ENCODE measurements at regions not wholly inside any gene's neighbourhood (a gene's known extent, or its start where the extent isn't known, plus 50 kb on each side); places are given as distances from the start of the nearest gene placed in this dataset.

DNA sequence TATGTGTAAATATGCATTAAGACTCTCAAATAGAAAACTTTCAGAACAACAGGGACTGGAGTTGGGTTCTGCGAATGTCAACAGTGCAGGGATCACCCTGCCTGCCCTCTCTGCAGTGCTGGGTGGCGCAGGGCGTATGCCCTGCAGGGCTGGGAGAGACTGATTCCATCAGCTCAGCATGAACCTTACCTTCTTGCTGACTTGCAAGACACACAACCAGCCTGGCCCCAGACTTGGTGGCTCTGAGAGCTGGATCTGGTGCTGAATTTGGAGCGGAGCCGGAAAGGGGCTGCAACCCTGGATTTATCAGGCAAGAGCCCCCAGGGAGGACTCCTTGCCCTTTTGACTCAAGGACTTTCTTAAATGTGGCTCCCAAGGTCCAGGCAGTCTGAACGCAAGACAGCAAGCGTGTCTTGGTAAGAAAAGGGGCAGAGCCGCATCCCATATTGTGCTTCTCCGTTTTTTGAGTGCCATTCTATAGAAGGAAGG lies 376.0 kb upstream of the IRX2 start:
- WGBS, 2 donors: 87 to 95% methylated on average over 8 to 9 of the region's 9 CpGs
- Histone ChIP-seq H3K27me3 (no peaks in the 10 kb centered on the region), H3K4me3 (no peak overlapping the region), H3K36me3 (no peaks in the 10 kb centered on the region), H3K4me1 (no peaks in the 10 kb centered on the region), H3K27ac (no peak overlapping the region), H3K9me3 (no peaks in the 10 kb centered on the region)
- TF ChIP-seq POLR2A (IDR thresholded peaks at IDR 0.05) (no peak), EP300 (IDR thresholded peaks at IDR 0.05) (no peak)
- TF ChIP-seq, protein P1, sequence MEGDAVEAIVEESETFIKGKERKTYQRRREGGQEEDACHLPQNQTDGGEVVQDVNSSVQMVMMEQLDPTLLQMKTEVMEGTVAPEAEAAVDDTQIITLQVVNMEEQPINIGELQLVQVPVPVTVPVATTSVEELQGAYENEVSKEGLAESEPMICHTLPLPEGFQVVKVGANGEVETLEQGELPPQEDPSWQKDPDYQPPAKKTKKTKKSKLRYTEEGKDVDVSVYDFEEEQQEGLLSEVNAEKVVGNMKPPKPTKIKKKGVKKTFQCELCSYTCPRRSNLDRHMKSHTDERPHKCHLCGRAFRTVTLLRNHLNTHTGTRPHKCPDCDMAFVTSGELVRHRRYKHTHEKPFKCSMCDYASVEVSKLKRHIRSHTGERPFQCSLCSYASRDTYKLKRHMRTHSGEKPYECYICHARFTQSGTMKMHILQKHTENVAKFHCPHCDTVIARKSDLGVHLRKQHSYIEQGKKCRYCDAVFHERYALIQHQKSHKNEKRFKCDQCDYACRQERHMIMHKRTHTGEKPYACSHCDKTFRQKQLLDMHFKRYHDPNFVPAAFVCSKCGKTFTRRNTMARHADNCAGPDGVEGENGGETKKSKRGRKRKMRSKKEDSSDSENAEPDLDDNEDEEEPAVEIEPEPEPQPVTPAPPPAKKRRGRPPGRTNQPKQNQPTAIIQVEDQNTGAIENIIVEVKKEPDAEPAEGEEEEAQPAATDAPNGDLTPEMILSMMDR (IDR thresholded peaks at IDR 0.05): no peak
- DNase-seq (ENCODE audit: low spot score in 2 of 2): no peak

DNA sequence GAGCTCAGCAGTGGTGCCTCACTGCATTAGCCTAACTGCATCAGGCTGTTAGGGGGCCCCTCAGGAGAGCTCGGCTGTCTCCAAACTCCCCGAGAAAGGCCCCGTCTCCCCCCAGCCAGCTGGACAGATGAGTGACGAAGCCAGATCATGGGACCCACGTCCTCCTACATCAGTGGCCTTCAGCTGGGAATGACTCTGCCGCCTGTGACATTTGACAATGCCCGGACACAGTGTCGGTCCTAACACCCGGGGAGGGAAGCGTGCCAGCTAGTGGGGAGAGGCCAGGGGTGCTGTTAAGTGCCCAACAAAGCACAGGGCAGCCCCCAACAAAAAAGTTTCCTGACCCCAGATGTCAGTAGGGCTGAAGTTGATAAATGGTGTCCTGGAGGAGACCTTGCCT lies 375.2 kb upstream of the IRX2 start:
- 63 to 69% methylated on average over 8 to 10 of the region's 10 CpGs for WGBS, 2 donors
- no peak for DNase-seq (ENCODE audit: low spot score in 2 of 2)
- H3K27me3 ChIP-seq: peaks cover 0 to 2% of the 10 kb centered on the region in 2 donors
- H3K36me3 ChIP-seq: no peaks in the 10 kb centered on the region
- H3K4me3 ChIP-seq: no peak overlapping the region
- peaks cover 0 to 4% (median 0%) of the 10 kb centered on the region in 4 donors for H3K4me1 ChIP-seq
- TF ChIP-seq, protein P1 (IDR thresholded peaks at IDR 0.05): no peak
- TF ChIP-seq POLR2A (IDR thresholded peaks at IDR 0.05) (no peak), EP300 (IDR thresholded peaks at IDR 0.05) (no peak)
- no peak overlapping the region for H3K27ac ChIP-seq
- H3K9me3 ChIP-seq: no peaks in the 10 kb centered on the region

GRCh38 chr5:3124410-3124809 lies 372.9 kb upstream of the IRX2 start:
- no peak for DNase-seq (ENCODE audit: low spot score in 2 of 2)
- Histone ChIP-seq H3K4me3 (no peak overlapping the region), H3K36me3 (no peaks in the 10 kb centered on the region), H3K4me1 (peaks cover 0 to 7% (median 0%) of the 10 kb centered on the region in 4 donors), H3K27ac (no peak overlapping the region), H3K9me3 (no peaks in the 10 kb centered on the region), H3K27me3 (peaks cover 0 to 8% of the 10 kb centered on the region in 2 donors)
- TF ChIP-seq, protein P1 (IDR thresholded peaks at IDR 0.05): no peak
- no peak for TF ChIP-seq POLR2A (IDR thresholded peaks at IDR 0.05)
- 76 to 77% methylated on average over 6 of the region's 6 CpGs for WGBS, 2 donors

- DNase-seq (ENCODE audit: low spot score in 2 of 2): no peak
- Histone ChIP-seq H3K4me1 (peaks cover 0 to 7% (median 0%) of the 10 kb centered on the region in 4 donors), H3K27ac (no peak overlapping the region), H3K4me3 (no peak overlapping the region), H3K9me3 (no peaks in the 10 kb centered on the region), H3K36me3 (no peaks in the 10 kb centered on the region), H3K27me3 (peaks cover 0 to 8% of the 10 kb centered on the region in 2 donors)
- 80 to 92% methylated on average over 1 of the region's 1 CpG for WGBS, 2 donors
- TF ChIP-seq, protein P1 (IDR thresholded peaks at IDR 0.05): no peak
- TF ChIP-seq POLR2A (IDR thresholded peaks at IDR 0.05) (no peak), EP300 (IDR thresholded peaks at IDR 0.05) (no peak)
These were observed 372.3 kb upstream of the IRX2 start for GRCh38 chr5:3123763-3124157.

DNA sequence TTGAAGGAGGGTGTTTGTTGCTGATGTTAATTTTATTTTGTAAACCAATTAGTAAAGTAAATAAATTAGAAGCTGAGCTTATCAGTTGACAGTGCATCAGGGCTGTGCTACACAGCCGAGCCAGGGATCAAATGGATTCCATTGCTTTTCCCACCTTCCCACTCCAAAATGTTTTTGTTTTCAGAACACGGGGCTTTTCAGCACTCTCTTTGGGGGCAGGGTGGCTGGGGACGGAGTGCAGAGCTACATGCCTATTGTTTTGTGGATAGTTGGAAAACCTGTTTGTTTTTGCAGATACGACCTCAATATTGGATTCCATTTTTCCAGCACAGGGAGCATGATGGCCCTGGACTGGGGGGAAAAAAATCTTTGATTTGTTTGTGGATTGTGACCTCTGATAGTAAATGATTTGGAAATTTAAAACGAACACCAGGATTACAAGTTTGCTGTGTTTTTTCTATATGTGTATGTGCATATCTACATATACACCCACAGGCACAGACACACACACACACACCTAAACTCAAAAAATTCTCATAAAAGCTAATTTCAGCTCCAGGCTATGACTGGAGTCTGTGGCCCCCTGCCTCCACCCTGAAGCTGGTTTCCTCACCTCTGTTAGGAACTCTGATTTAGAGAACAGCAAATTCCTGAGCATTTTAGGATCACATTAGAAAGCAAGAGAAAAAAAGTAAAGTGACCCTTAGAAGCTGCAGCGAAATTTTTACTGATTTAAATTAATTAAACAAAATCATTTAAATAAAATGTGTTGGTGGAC lies 371.7 kb upstream of the IRX2 start:
- Histone ChIP-seq H3K4me1 (peaks cover 0 to 7% (median 0%) of the 10 kb centered on the region in 4 donors), H3K4me3 (no peak overlapping the region), H3K27me3 (peaks cover 0 to 10% of the 10 kb centered on the region in 2 donors), H3K27ac (no peak overlapping the region), H3K36me3 (no peaks in the 10 kb centered on the region), H3K9me3 (no peaks in the 10 kb centered on the region)
- TF ChIP-seq, protein P1 (IDR thresholded peaks at IDR 0.05): no peak
- TF ChIP-seq EP300 (IDR thresholded peaks at IDR 0.05): no peak
- TF ChIP-seq POLR2A (IDR thresholded peaks at IDR 0.05): no peak
- no peak for DNase-seq (ENCODE audit: low spot score in 2 of 2)
- 24 to 32% methylated on average over 6 of the region's 6 CpGs for whole genome bisulfite sequencing, 2 donors

All from tibial nerve (tissue), 4 donors.